ENCODE measurements at regions not wholly inside any gene's neighbourhood (a gene's known extent, or its start where the extent isn't known, plus 50 kb on each side); places are given as distances from the start of the nearest gene placed in this dataset.

- in situ Hi-C loops (cut with MboI; ENCODE audit: low sequenced_read_pairs): no loop called here
- no peaks in the 10 kb centered on the region for H3K9me3 ChIP-seq
- H3K36me3 ChIP-seq (replicated peaks): no peaks in the 10 kb centered on the region
- no peaks in the 10 kb centered on the region for H3K4me1 ChIP-seq
- H3K4me3 ChIP-seq: no peak overlapping the region
- no peaks in the 10 kb centered on the region for H3K27me3 ChIP-seq (ENCODE audit: low read depth)
- DNase-seq (ENCODE audit: low spot score in 2 of 2): peak in 1 of 2 experiments; percentile 40
Measured at GRCh38 chr11:45543808-45544422, 121.5 kb downstream of the CHST1 start.

- Histone ChIP-seq H3K4me1 (no peaks in the 10 kb centered on the region), H3K4me3 (no peak overlapping the region), H3K36me3 (replicated peaks) (no peaks in the 10 kb centered on the region), H3K27me3 (ENCODE audit: low read depth) (no peaks in the 10 kb centered on the region), H3K9me3 (no peaks in the 10 kb centered on the region)
- no peak for DNase-seq (ENCODE audit: low spot score in 2 of 2)
- in situ Hi-C loops (cut with MboI; ENCODE audit: low sequenced_read_pairs): no loop called here
Measured at GRCh38 chr11:45543081-45543480, 122.3 kb downstream of the CHST1 start.

GRCh38 chr11:45541693-45542434 lies 123.6 kb downstream of the CHST1 start:
- no peak for DNase-seq (ENCODE audit: low spot score in 2 of 2)
- no peaks in the 10 kb centered on the region for H3K9me3 ChIP-seq
- in situ Hi-C loops (cut with MboI; ENCODE audit: low sequenced_read_pairs): no loop called here
- no peaks in the 10 kb centered on the region for H3K36me3 ChIP-seq (replicated peaks)
- no peak overlapping the region for H3K4me3 ChIP-seq
- H3K4me1 ChIP-seq: no peaks in the 10 kb centered on the region
- H3K27me3 ChIP-seq (ENCODE audit: low read depth): no peaks in the 10 kb centered on the region

- no peaks in the 10 kb centered on the region for H3K27me3 ChIP-seq (ENCODE audit: low read depth)
- in situ Hi-C loops (cut with MboI; ENCODE audit: low sequenced_read_pairs): no loop called here
- no peaks in the 10 kb centered on the region for H3K9me3 ChIP-seq
- no peaks in the 10 kb centered on the region for H3K36me3 ChIP-seq (replicated peaks)
- no peak for DNase-seq (ENCODE audit: low spot score in 2 of 2)
- H3K4me3 ChIP-seq: no peak overlapping the region
- no peaks in the 10 kb centered on the region for H3K4me1 ChIP-seq
Measured at GRCh38 chr11:45538939-45539338, 126.5 kb downstream of the CHST1 start.

- DNase-seq (ENCODE audit: low spot score in 2 of 2): no peak
- Histone ChIP-seq H3K9me3 (no peaks in the 10 kb centered on the region), H3K4me3 (no peak overlapping the region), H3K4me1 (no peaks in the 10 kb centered on the region), H3K27me3 (ENCODE audit: low read depth) (no peaks in the 10 kb centered on the region), H3K36me3 (replicated peaks) (no peaks in the 10 kb centered on the region)
- in situ Hi-C loops (cut with MboI; ENCODE audit: low sequenced_read_pairs): no loop called here
Measured at GRCh38 chr11:45538363-45538762, 127.1 kb downstream of the CHST1 start.

GRCh38 chr11:45537614-45538013 lies 127.8 kb downstream of the CHST1 start:
- H3K4me3 ChIP-seq: no peak overlapping the region
- H3K4me1 ChIP-seq: no peaks in the 10 kb centered on the region
- no peaks in the 10 kb centered on the region for H3K27me3 ChIP-seq (ENCODE audit: low read depth)
- H3K9me3 ChIP-seq: no peaks in the 10 kb centered on the region
- DNase-seq (ENCODE audit: low spot score in 2 of 2): no peak
- in situ Hi-C loops (cut with MboI; ENCODE audit: low sequenced_read_pairs): no loop called here
- no peaks in the 10 kb centered on the region for H3K36me3 ChIP-seq (replicated peaks)

GRCh38 chr11:45535033-45535432 lies 130.4 kb downstream of the CHST1 start:
- Histone ChIP-seq H3K4me1 (no peaks in the 10 kb centered on the region), H3K4me3 (no peak overlapping the region), H3K27me3 (ENCODE audit: low read depth) (no peaks in the 10 kb centered on the region), H3K9me3 (no peaks in the 10 kb centered on the region), H3K36me3 (replicated peaks) (no peaks in the 10 kb centered on the region)
- in situ Hi-C loops (cut with MboI; ENCODE audit: low sequenced_read_pairs): no loop called here
- DNase-seq (ENCODE audit: low spot score in 2 of 2): no peak

- H3K9me3 ChIP-seq: no peaks in the 10 kb centered on the region
- no peaks in the 10 kb centered on the region for H3K36me3 ChIP-seq (replicated peaks)
- no peaks in the 10 kb centered on the region for H3K4me1 ChIP-seq
- no peaks in the 10 kb centered on the region for H3K27me3 ChIP-seq (ENCODE audit: low read depth)
- in situ Hi-C loops (cut with MboI; ENCODE audit: low sequenced_read_pairs): no loop called here
- H3K4me3 ChIP-seq: no peak overlapping the region
- DNase-seq (ENCODE audit: low spot score in 2 of 2): no peak
Measured at GRCh38 chr11:45534132-45534531, 131.3 kb downstream of the CHST1 start.

- DNase-seq (ENCODE audit: low spot score in 2 of 2): no peak
- Histone ChIP-seq H3K9me3 (no peaks in the 10 kb centered on the region), H3K27me3 (ENCODE audit: low read depth) (no peaks in the 10 kb centered on the region)
Measured at GRCh38 chr11:45532546-45532945, 132.9 kb downstream of the CHST1 start.

GRCh38 chr11:45530776-45531175 lies 134.6 kb downstream of the CHST1 start:
- in situ Hi-C loops (cut with MboI; ENCODE audit: low sequenced_read_pairs): no loop called here
- no peak overlapping the region for H3K4me3 ChIP-seq
- H3K9me3 ChIP-seq: no peaks in the 10 kb centered on the region
- H3K4me1 ChIP-seq: no peaks in the 10 kb centered on the region
- no peaks in the 10 kb centered on the region for H3K36me3 ChIP-seq (replicated peaks)
- no peak for DNase-seq (ENCODE audit: low spot score in 2 of 2)
- H3K27me3 ChIP-seq (ENCODE audit: low read depth): no peaks in the 10 kb centered on the region

More at GRCh38 chr11:45532546-45532945, 132.9 kb downstream of the CHST1 start:
- H3K4me3 ChIP-seq: no peak overlapping the region
- H3K36me3 ChIP-seq (replicated peaks): no peaks in the 10 kb centered on the region
- no peaks in the 10 kb centered on the region for H3K4me1 ChIP-seq
- in situ Hi-C loops (cut with MboI; ENCODE audit: low sequenced_read_pairs): no loop called here

GRCh38 chr11:45530111-45530510 lies 135.3 kb downstream of the CHST1 start:
- DNase-seq (ENCODE audit: low spot score in 2 of 2): no peak
- Histone ChIP-seq H3K9me3 (no peaks in the 10 kb centered on the region), H3K27me3 (ENCODE audit: low read depth) (no peaks in the 10 kb centered on the region), H3K4me1 (no peaks in the 10 kb centered on the region), H3K4me3 (no peak overlapping the region), H3K36me3 (replicated peaks) (no peaks in the 10 kb centered on the region)
- in situ Hi-C loops (cut with MboI; ENCODE audit: low sequenced_read_pairs): no loop called here

- no peaks in the 10 kb centered on the region for H3K4me1 ChIP-seq
- no peak for DNase-seq (ENCODE audit: low spot score in 2 of 2)
- no peaks in the 10 kb centered on the region for H3K27me3 ChIP-seq (ENCODE audit: low read depth)
- H3K4me3 ChIP-seq: no peak overlapping the region
- H3K36me3 ChIP-seq (replicated peaks): no peaks in the 10 kb centered on the region
- H3K9me3 ChIP-seq: no peaks in the 10 kb centered on the region
- in situ Hi-C loops (cut with MboI; ENCODE audit: low sequenced_read_pairs): no loop called here
Measured at GRCh38 chr11:45528435-45528834, 137.0 kb downstream of the CHST1 start.

- Histone ChIP-seq H3K4me1 (no peaks in the 10 kb centered on the region), H3K9me3 (no peaks in the 10 kb centered on the region), H3K36me3 (replicated peaks) (no peaks in the 10 kb centered on the region), H3K27me3 (ENCODE audit: low read depth) (no peaks in the 10 kb centered on the region), H3K4me3 (no peak overlapping the region)
- no peak for DNase-seq (ENCODE audit: low spot score in 2 of 2)
- in situ Hi-C loops (cut with MboI; ENCODE audit: low sequenced_read_pairs): no loop called here
Measured at GRCh38 chr11:45527898-45528297, 137.5 kb downstream of the CHST1 start.

- no peak for DNase-seq (ENCODE audit: low spot score in 2 of 2)
- no peak overlapping the region for H3K4me3 ChIP-seq
- in situ Hi-C loops (cut with MboI; ENCODE audit: low sequenced_read_pairs): no loop called here
- H3K4me1 ChIP-seq: no peaks in the 10 kb centered on the region
- H3K36me3 ChIP-seq (replicated peaks): no peaks in the 10 kb centered on the region
- H3K9me3 ChIP-seq: no peaks in the 10 kb centered on the region
- 0 out of 2 replicates have a peak, but pooled peaks cover 2% of the 10 kb centered on the region for H3K27me3 ChIP-seq (ENCODE audit: low read depth)
Measured at GRCh38 chr11:45525393-45525792, 140.0 kb downstream of the CHST1 start.
